Karpas-422 (cell line): ENCODE measurements at regions not wholly inside any gene's neighbourhood (a gene's known extent, or its start where the extent isn't known, plus 50 kb on each side); places are given as distances from the start of the nearest gene placed in this dataset.

Source experiments
- DNase-seq: peaks from one replicate; pipeline ENCODE4 v3.0.0-alpha.2; 2015
- H2AFZ ChIP-seq: fragments of 200-600 bp; sonication (generic); 2 replicates; pipeline ENCODE4 v1.6.1; 2014; ENCODE audit warnings: antibody characterized with exemption, low read length, mixed read lengths
- H3K27ac ChIP-seq: fragments of 200-600 bp; sonication (generic); 2 replicates; pipeline ENCODE4 v1.5.1; 2014; ENCODE audit warnings: mild to moderate bottlenecking, low read length, moderate library complexity
- H3K27me3 ChIP-seq: fragments of 200-600 bp; sonication (generic); 2 replicates; pipeline ENCODE4 v1.6.1; 2014; ENCODE audit warnings: low read length, mixed read lengths
- H3K36me3 ChIP-seq: fragments of 200-600 bp; sonication (generic); 2 replicates; pipeline ENCODE4 v1.6.1; 2014; ENCODE audit warnings: low read length, mixed read lengths; ENCODE audit not compliant: insufficient read depth
- H3K4me1 ChIP-seq: fragments of 200-600 bp; sonication (generic); 2 replicates; pipeline ENCODE4 v1.6.1; 2014; ENCODE audit warnings: mild to moderate bottlenecking, low read length, mixed read lengths
- H3K4me2 ChIP-seq: fragments of 200-600 bp; sonication (generic); 2 replicates; pipeline ENCODE4 v1.6.1; 2014; ENCODE audit warnings: low read length, low read depth, mild to moderate bottlenecking; ENCODE audit not compliant: poor library complexity, severe bottlenecking
- H3K4me3 ChIP-seq: fragments of 200-600 bp; sonication (generic); 2 replicates; pipeline ENCODE4 v1.5.1; 2014; ENCODE audit warnings: mild to moderate bottlenecking, antibody characterized with exemption, low read length, mixed read lengths
- H3K79me2 ChIP-seq: fragments of 200-600 bp; sonication (generic); 2 replicates; pipeline ENCODE4 v1.6.1; 2014; ENCODE audit warnings: mild to moderate bottlenecking, low read length, mixed read lengths
- H3K9ac ChIP-seq: fragments of 200-600 bp; sonication (generic); 2 replicates; pipeline ENCODE4 v1.6.0; 2014; ENCODE audit warnings: low read length
- H3K9me2 ChIP-seq: fragments of 200-600 bp; sonication (generic), shearing (Covaris generic); replicated peaks from 2 replicates; pipeline ENCODE4 v1.6.0; 2014; ENCODE audit warnings: mild to moderate bottlenecking, low read length, moderate library complexity; ENCODE audit not compliant: insufficient read depth
- H3K9me3 ChIP-seq: fragments of 300-700, 200-600 bp; sonication (generic); 2 replicates; pipeline ENCODE4 v1.6.1; 2014; ENCODE audit warnings: low read length, mixed read lengths
- H4K20me1 ChIP-seq: fragments of 200-600 bp; sonication (generic); 2 replicates; pipeline ENCODE4 v1.6.1; 2014; ENCODE audit warnings: mild to moderate bottlenecking, antibody characterized with exemption, low read length, low read depth; ENCODE audit not compliant: insufficient read depth

DNA sequence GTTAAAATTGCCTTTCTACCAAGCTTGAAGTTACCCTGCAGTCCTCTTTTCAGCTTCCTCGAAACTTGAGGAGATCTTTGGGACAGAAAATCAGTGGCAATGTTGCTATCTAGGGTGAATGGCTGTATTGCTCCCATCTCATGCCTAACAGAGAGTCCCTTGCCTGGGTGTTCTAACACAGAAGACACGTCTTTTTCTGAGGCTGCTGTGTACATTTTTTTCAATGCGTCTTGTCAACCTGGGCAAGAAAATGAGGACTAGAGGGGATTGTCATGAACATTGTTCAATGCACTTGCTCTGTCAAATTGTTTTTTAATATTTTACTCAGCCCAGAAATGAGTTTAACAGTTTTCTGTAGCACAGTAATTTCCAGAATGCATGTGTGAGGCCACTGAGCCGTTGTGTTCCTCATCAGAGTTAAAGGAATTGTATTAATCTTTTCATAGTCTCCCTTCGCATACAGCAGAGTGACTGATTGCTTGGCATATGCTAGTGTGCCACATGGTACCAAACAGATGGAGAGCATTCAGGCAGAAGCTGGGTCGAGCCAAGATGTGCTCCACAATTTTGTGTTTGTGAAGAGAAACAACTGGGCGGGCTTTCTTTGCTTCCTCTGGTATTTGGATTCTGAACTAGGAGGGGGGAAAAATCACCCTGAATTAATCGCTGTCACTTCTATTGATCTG lies 86.0 kb downstream of the CASP12 start:
- H3K9me3 ChIP-seq: no peaks in the 10 kb centered on the region
- DNase-seq: no peak
- no peaks in the 10 kb centered on the region for H4K20me1 ChIP-seq
- no peaks in the 10 kb centered on the region for H3K36me3 ChIP-seq
- H3K4me1 ChIP-seq: no peaks in the 10 kb centered on the region
- H3K79me2 ChIP-seq: no peaks in the 10 kb centered on the region
- no peak overlapping the region for H2AFZ ChIP-seq
- no peaks in the 10 kb centered on the region for H3K9me2 ChIP-seq
- H3K4me2 ChIP-seq: no peak overlapping the region
- H3K9ac ChIP-seq: no peak overlapping the region
- H3K4me3 ChIP-seq: no peak overlapping the region
- no peaks in the 10 kb centered on the region for H3K27me3 ChIP-seq
- no peak overlapping the region for H3K27ac ChIP-seq

DNA sequence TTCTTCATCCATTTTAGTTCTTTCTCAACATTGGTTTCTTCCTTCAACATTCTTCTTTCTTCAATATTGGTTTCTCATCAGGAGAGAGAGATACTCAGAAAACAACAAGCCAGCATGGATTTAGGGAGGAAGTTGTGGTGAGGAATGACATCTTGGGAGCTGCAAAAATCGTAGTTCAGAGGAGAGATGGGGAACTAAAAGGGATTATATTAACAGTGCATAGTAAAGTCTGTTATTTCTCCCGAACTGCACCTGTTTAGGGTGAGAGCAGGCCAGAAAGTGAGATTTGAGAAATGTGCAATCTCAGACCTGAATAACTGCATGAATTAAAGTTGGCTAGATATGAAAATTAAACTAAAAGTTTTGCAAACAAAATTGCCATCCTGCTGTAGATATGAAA lies 94.5 kb downstream of the CASP12 start:
- Histone ChIP-seq H3K9me2 (no peaks in the 10 kb centered on the region), H3K27me3 (no peaks in the 10 kb centered on the region), H3K27ac (no peak overlapping the region), H3K9me3 (no peaks in the 10 kb centered on the region), H2AFZ (no peak overlapping the region), H3K79me2 (no peaks in the 10 kb centered on the region), H3K4me2 (no peak overlapping the region), H3K4me1 (no peaks in the 10 kb centered on the region), H4K20me1 (no peaks in the 10 kb centered on the region), H3K4me3 (no peak overlapping the region), H3K9ac (no peak overlapping the region), H3K36me3 (no peaks in the 10 kb centered on the region)
- no peak for DNase-seq

DNA sequence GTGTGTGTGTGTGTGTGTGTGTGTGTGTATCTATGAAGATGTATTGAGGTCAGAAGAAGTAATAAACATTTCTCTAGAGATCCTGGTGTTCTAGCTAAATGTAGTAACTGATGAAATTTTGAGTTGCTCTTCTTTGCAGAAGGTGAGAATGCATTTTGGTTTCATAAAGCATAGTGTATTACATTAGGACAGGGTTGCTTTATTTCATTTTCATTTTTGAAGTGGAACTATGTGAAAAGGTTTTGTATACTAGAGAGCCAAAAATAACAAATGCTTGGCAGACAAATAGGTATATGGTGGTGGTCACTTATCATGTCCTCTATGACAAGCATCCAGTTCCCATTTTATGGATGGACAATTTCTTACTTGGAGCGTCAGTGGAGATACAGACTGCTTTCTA lies 99.0 kb downstream of the CASP12 start:
- H3K36me3 ChIP-seq: no peaks in the 10 kb centered on the region
- H3K4me3 ChIP-seq: no peak overlapping the region
- no peak overlapping the region for H2AFZ ChIP-seq
- no peaks in the 10 kb centered on the region for H3K27me3 ChIP-seq
- H3K4me1 ChIP-seq: no peaks in the 10 kb centered on the region
- no peaks in the 10 kb centered on the region for H4K20me1 ChIP-seq
- H3K4me2 ChIP-seq: no peak overlapping the region
- no peak overlapping the region for H3K9ac ChIP-seq
- H3K9me2 ChIP-seq: no peaks in the 10 kb centered on the region
- no peak for DNase-seq
- no peaks in the 10 kb centered on the region for H3K79me2 ChIP-seq
- no peaks in the 10 kb centered on the region for H3K9me3 ChIP-seq
- H3K27ac ChIP-seq: no peak overlapping the region

DNA sequence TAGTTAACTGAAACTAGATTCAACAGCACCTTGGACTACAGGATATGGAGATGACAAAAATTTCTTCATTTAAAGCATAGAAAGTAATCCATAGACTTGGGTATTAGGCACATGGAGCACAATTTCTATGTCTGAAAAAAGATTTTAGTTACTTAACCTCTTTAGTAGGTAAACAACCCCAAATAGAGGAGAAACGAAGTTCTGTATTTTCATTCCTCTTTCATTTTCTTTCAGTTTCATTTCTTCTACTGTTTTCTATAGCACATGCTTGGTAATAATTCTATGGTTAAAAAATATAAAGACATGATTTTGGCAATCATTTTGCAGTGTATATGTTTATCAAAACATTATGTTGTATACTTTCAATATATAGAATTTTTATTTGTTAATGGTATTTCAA lies 99.5 kb downstream of the CASP12 start:
- H3K36me3 ChIP-seq: no peaks in the 10 kb centered on the region
- H3K9me3 ChIP-seq: no peaks in the 10 kb centered on the region
- no peak overlapping the region for H3K4me3 ChIP-seq
- H3K27me3 ChIP-seq: no peaks in the 10 kb centered on the region
- H3K27ac ChIP-seq: no peak overlapping the region
- no peak for DNase-seq
- H3K4me1 ChIP-seq: no peaks in the 10 kb centered on the region
- no peaks in the 10 kb centered on the region for H3K9me2 ChIP-seq
- H4K20me1 ChIP-seq: no peaks in the 10 kb centered on the region
- H3K9ac ChIP-seq: no peak overlapping the region
- no peak overlapping the region for H2AFZ ChIP-seq
- H3K4me2 ChIP-seq: peak overlapping the region; percentile 11
- H3K79me2 ChIP-seq: no peaks in the 10 kb centered on the region

DNA sequence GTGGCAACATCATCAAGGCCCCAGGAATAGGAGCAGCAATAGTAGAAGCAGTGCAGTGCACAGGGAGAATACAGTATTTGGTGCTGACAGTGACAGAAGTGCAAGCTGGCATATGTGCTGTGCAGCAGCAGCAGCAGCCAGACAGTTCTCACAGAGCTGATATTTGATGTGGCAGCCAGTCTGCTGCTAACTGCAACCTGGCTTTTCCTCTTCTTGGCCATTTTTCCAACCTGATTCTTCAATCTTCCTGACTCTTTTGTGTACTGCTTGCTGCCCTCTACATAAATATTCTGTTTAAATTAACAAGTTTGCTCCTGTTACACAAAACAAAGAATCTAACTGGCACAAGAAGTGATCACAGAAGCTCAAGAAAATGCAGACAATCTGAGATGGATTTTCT lies 102.0 kb downstream of the CASP12 start:
- no peaks in the 10 kb centered on the region for H3K9me2 ChIP-seq
- H3K36me3 ChIP-seq: no peaks in the 10 kb centered on the region
- no peaks in the 10 kb centered on the region for H3K79me2 ChIP-seq
- DNase-seq: no peak
- no peaks in the 10 kb centered on the region for H3K9me3 ChIP-seq
- no peak overlapping the region for H2AFZ ChIP-seq
- H3K4me2 ChIP-seq: no peak overlapping the region
- H3K27ac ChIP-seq: no peak overlapping the region
- H4K20me1 ChIP-seq: no peaks in the 10 kb centered on the region
- no peak overlapping the region for H3K4me3 ChIP-seq
- no peak overlapping the region for H3K9ac ChIP-seq
- H3K4me1 ChIP-seq: no peaks in the 10 kb centered on the region
- H3K27me3 ChIP-seq: no peaks in the 10 kb centered on the region

DNA sequence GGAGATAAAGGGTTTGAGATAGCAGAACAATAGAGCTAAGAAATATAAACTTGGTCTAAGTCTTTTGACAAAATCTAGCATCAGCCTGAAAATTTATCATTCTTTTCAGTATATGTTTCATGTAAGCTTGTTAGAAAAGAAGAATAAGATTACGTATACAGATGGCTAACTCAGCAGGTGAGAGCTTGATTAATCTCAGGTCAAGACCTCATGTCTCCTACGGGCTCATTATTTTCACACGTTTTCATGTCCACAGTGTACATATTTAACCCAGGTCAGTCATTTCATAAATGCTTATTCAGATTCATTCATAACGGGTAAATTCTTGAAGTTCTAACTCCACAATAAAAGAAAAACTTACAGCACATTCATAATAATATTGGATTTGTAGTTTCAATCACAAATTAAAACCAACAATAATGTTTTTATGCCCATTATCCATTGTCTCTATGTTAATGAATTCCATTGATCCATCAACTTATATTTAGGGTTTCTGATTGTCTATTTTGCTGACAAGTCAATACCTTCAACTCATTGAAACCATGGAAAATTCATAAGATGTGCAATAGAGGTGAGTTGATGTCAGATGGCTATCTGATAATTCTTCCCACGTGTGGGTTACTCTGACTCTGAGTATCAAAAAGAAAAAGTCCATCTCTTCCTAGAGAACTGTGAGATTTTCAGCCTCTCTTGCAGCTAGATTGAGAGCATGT lies 102.6 kb downstream of the CASP12 start:
- no peak overlapping the region for H3K4me2 ChIP-seq
- H3K9ac ChIP-seq: no peak overlapping the region
- no peak for DNase-seq
- no peaks in the 10 kb centered on the region for H3K27me3 ChIP-seq
- H4K20me1 ChIP-seq: no peaks in the 10 kb centered on the region
- H3K4me3 ChIP-seq: no peak overlapping the region
- H3K9me3 ChIP-seq: no peaks in the 10 kb centered on the region
- no peaks in the 10 kb centered on the region for H3K36me3 ChIP-seq
- H3K9me2 ChIP-seq: no peaks in the 10 kb centered on the region
- no peak overlapping the region for H2AFZ ChIP-seq
- H3K27ac ChIP-seq: no peak overlapping the region
- no peaks in the 10 kb centered on the region for H3K79me2 ChIP-seq
- H3K4me1 ChIP-seq: no peaks in the 10 kb centered on the region

DNA sequence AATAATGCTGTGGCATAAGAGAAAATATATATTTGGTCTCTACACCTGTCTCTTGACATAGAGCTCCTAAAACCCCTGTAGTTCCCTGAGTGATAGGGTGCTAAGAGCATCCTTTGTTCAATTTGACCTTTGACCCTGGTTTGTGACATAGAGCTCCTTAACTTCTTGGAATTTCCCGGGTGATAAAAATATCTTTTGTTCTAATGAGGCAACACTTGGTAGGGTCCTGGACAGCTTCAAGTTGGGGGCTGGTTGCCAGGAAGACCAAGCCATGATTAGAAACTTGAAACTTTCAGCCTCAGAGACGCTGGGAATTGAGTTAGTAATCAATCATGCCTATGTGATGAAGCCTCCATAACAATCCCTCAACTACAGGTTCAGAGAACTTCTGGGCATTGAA lies 105.4 kb downstream of the CASP12 start:
- H3K36me3 ChIP-seq: no peaks in the 10 kb centered on the region
- no peak overlapping the region for H3K4me2 ChIP-seq
- H3K4me3 ChIP-seq: no peak overlapping the region
- H3K27me3 ChIP-seq: no peaks in the 10 kb centered on the region
- H4K20me1 ChIP-seq: no peaks in the 10 kb centered on the region
- no peaks in the 10 kb centered on the region for H3K9me2 ChIP-seq
- no peaks in the 10 kb centered on the region for H3K79me2 ChIP-seq
- H2AFZ ChIP-seq: no peak overlapping the region
- no peak for DNase-seq
- no peak overlapping the region for H3K27ac ChIP-seq
- H3K9me3 ChIP-seq: no peaks in the 10 kb centered on the region
- H3K4me1 ChIP-seq: no peaks in the 10 kb centered on the region
- H3K9ac ChIP-seq: no peak overlapping the region

DNA sequence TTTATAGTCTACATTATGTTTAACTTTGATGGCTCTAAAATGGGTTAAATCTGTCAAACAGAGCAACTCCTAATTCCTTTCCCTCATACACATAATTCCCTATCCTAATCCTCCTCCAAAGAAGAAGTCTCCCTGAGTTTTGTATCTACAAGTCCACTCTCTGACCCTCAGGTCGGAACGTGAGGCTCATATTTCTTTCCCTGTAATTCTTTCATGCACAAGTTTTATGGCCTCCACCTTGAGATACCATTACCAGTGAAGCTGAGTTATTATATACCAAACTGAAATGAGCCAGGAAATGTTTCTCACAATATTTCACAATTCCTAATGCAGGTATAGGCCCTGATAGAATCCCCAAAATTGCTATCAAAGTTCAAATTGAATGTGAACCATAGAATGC lies 106.4 kb downstream of the CASP12 start:
- no peaks in the 10 kb centered on the region for H3K9me3 ChIP-seq
- no peaks in the 10 kb centered on the region for H3K27me3 ChIP-seq
- no peak overlapping the region for H3K4me3 ChIP-seq
- no peaks in the 10 kb centered on the region for H3K79me2 ChIP-seq
- H3K9ac ChIP-seq: no peak overlapping the region
- no peaks in the 10 kb centered on the region for H3K36me3 ChIP-seq
- no peaks in the 10 kb centered on the region for H4K20me1 ChIP-seq
- no peak overlapping the region for H3K4me2 ChIP-seq
- H2AFZ ChIP-seq: no peak overlapping the region
- DNase-seq: no peak
- no peaks in the 10 kb centered on the region for H3K9me2 ChIP-seq
- H3K4me1 ChIP-seq: no peaks in the 10 kb centered on the region
- H3K27ac ChIP-seq: no peak overlapping the region
